ENCODE measurements at regions not wholly inside any gene's neighbourhood (a gene's known extent, or its start where the extent isn't known, plus 50 kb on each side); places are given as distances from the start of the nearest gene placed in this dataset.
A peak's percentile ranks its signal among the peaks of the same experiment; 100 is the strongest.

GRCh38 chr6:156437121-156437879 lies 339.9 kb upstream of the ARID1B start:
- Mint-ChIP-seq H3K36me3 (ENCODE audit: unreplicated experiment) (no peaks in the 10 kb centered on the region), H3K4me3 (ENCODE audit: unreplicated experiment) (no peak overlapping the region), H3K27ac (ENCODE audit: unreplicated experiment) (peak overlapping the region; percentile 17), H3K27me3 (ENCODE audit: unreplicated experiment) (peaks cover 9% of the 10 kb centered on the region), H3K4me1 (ENCODE audit: low read depth, unreplicated experiment) (peaks cover 9% of the 10 kb centered on the region), H3K9me3 (ENCODE audit: unreplicated experiment) (peaks cover 4% of the 10 kb centered on the region)
- no peak for TF ChIP-seq CTCF (IDR thresholded peaks at IDR 0.05; ENCODE audit: partially characterized antibody, unreplicated experiment)
- no peak for DNase-seq

- Mint-ChIP-seq H3K4me1 (ENCODE audit: low read depth, unreplicated experiment) (peaks cover 9% of the 10 kb centered on the region), H3K36me3 (ENCODE audit: unreplicated experiment) (no peaks in the 10 kb centered on the region), H3K27me3 (ENCODE audit: unreplicated experiment) (peaks cover 9% of the 10 kb centered on the region), H3K27ac (ENCODE audit: unreplicated experiment) (no peak overlapping the region), H3K9me3 (ENCODE audit: unreplicated experiment) (peaks cover 3% of the 10 kb centered on the region), H3K4me3 (ENCODE audit: unreplicated experiment) (no peak overlapping the region)
- TF ChIP-seq CTCF (IDR thresholded peaks at IDR 0.05; ENCODE audit: partially characterized antibody, unreplicated experiment), result no peak
- DNase-seq, result no peak
Measured at GRCh38 chr6:156434795-156435190, 342.4 kb upstream of the ARID1B start.

GRCh38 chr6:156434049-156434794 lies 343.0 kb upstream of the ARID1B start:
- Mint-ChIP-seq H3K4me1 (ENCODE audit: low read depth, unreplicated experiment) (peaks cover 9% of the 10 kb centered on the region), H3K9me3 (ENCODE audit: unreplicated experiment) (peaks cover 3% of the 10 kb centered on the region), H3K4me3 (ENCODE audit: unreplicated experiment) (no peak overlapping the region), H3K27me3 (ENCODE audit: unreplicated experiment) (peaks cover 9% of the 10 kb centered on the region), H3K27ac (ENCODE audit: unreplicated experiment) (no peak overlapping the region), H3K36me3 (ENCODE audit: unreplicated experiment) (no peaks in the 10 kb centered on the region)
- no peak for TF ChIP-seq CTCF (IDR thresholded peaks at IDR 0.05; ENCODE audit: partially characterized antibody, unreplicated experiment)
- DNase-seq, result no peak

GRCh38 chr6:156432543-156432942 lies 344.6 kb upstream of the ARID1B start:
- DNase-seq, result no peak
- H3K27me3 Mint-ChIP-seq (ENCODE audit: unreplicated experiment), result peaks cover 8% of the 10 kb centered on the region
- H3K4me3 Mint-ChIP-seq (ENCODE audit: unreplicated experiment), result no peak overlapping the region
- peaks cover 3% of the 10 kb centered on the region for H3K9me3 Mint-ChIP-seq (ENCODE audit: unreplicated experiment)
- TF ChIP-seq CTCF (IDR thresholded peaks at IDR 0.05; ENCODE audit: partially characterized antibody, unreplicated experiment), result no peak
- H3K4me1 Mint-ChIP-seq (ENCODE audit: low read depth, unreplicated experiment), result peaks cover under 1% of the 10 kb centered on the region
- no peak overlapping the region for H3K27ac Mint-ChIP-seq (ENCODE audit: unreplicated experiment)
- no peaks in the 10 kb centered on the region for H3K36me3 Mint-ChIP-seq (ENCODE audit: unreplicated experiment)

GRCh38 chr6:156430386-156430785 lies 346.8 kb upstream of the ARID1B start:
- no peak for DNase-seq
- Mint-ChIP-seq H3K9me3 (ENCODE audit: unreplicated experiment) (no peaks in the 10 kb centered on the region), H3K4me1 (ENCODE audit: low read depth, unreplicated experiment) (no peaks in the 10 kb centered on the region), H3K4me3 (ENCODE audit: unreplicated experiment) (no peak overlapping the region), H3K27me3 (ENCODE audit: unreplicated experiment) (peaks cover 2% of the 10 kb centered on the region), H3K36me3 (ENCODE audit: unreplicated experiment) (no peaks in the 10 kb centered on the region), H3K27ac (ENCODE audit: unreplicated experiment) (no peak overlapping the region)
- TF ChIP-seq CTCF (IDR thresholded peaks at IDR 0.05; ENCODE audit: partially characterized antibody, unreplicated experiment), result no peak
